IMR-90 (cell line): ENCODE measurements at regions not wholly inside any gene's neighbourhood (a gene's known extent, or its start where the extent isn't known, plus 50 kb on each side); places are given as distances from the start of the nearest gene placed in this dataset.

Experiments used
- ATAC-seq: fragments of 200-7000 bp; cut with Tn5 transposase; 2 replicates; pipeline ENCODE4 v1.9.1; 2020; ENCODE audit warnings: low read depth, mild to moderate bottlenecking, moderate library complexity
- BruUV-seq: library from RNA; stranded (reverse); fragments of 400-500 nt; replicated peaks from 2 replicates; lab custom pipeline; 2021; lab: Mats Ljungman, UMichigan
- CTCF ChIA-PET: fragments of 300-600 bp; formaldehyde crosslinking; extraction: SDS; loops from one replicate; lab custom pipeline; 2021; ENCODE audit warnings: antibody characterized with exemption; lab: Yijun Ruan, JAX
- POLR2A ChIA-PET: fragments of 300-600 bp; sonication (Branson Sonifier 250); formaldehyde crosslinking; loops from one replicate; lab custom pipeline; 2022; ENCODE audit warnings: antibody characterized with exemption; ENCODE audit not compliant: unreplicated experiment; lab: Charles Lee
- DNase-seq: peaks from one replicate; pipeline ENCODE4 v3.0.0; 2013
- H2AFZ ChIP-seq: replicated peaks from 2 replicates; pipeline ENCODE3; 2013; ENCODE audit warnings: low read length, mild to moderate bottlenecking; ENCODE audit not compliant: poor library complexity
- H2AK5ac ChIP-seq: 2 replicates; pipeline ENCODE4 v1.6.1; 2013; ENCODE audit warnings: low read depth, low read length, inconsistent platforms
- H2AK9ac ChIP-seq: replicated peaks from 2 replicates; pipeline ENCODE3; 2013; ENCODE audit warnings: mild to moderate bottlenecking, low read depth, low read length, moderate library complexity; ENCODE audit not compliant: poor library complexity
- H2BK120ac ChIP-seq: 2 replicates; pipeline ENCODE4 v1.6.1; 2013; ENCODE audit warnings: low read depth, low read length, inconsistent platforms
- H2BK15ac ChIP-seq: 3 replicates; pipeline ENCODE4 v1.6.1; 2013; ENCODE audit warnings: low read depth, low read length, inconsistent platforms
- H2BK20ac ChIP-seq: 2 replicates; pipeline ENCODE4 v1.6.1; 2013; ENCODE audit warnings: low read depth, mild to moderate bottlenecking, inconsistent platforms, low read length, moderate library complexity
- H2BK5ac ChIP-seq: 2 replicates; pipeline ENCODE4 v1.6.1; 2013; ENCODE audit warnings: mild to moderate bottlenecking, low read depth, low read length, inconsistent platforms; ENCODE audit not compliant: poor library complexity, severe bottlenecking
- H3K14ac ChIP-seq: replicated peaks from 2 replicates; pipeline ENCODE4 v1.6.1; 2013; ENCODE audit warnings: low read depth, low read length, inconsistent platforms
- H3K18ac ChIP-seq: 2 replicates; pipeline ENCODE4 v1.6.1; 2013; ENCODE audit warnings: low read depth, low read length, control low read depth
- H3K23ac ChIP-seq: 2 replicates; pipeline ENCODE4 v1.6.1; 2013; ENCODE audit warnings: low read depth, low read length, inconsistent platforms
- H3K27ac ChIP-seq: 2 replicates; pipeline ENCODE4 v1.5.1; 2013; ENCODE audit warnings: mild to moderate bottlenecking, control low read depth, low read length; ENCODE audit not compliant: insufficient read depth
- H3K27me3 ChIP-seq: 2 replicates; pipeline ENCODE4 v1.6.1; 2013; ENCODE audit warnings: low read length; ENCODE audit not compliant: control insufficient read depth, insufficient read depth
- H3K36me3 ChIP-seq: 2 replicates; pipeline ENCODE4 v1.6.1; 2013; ENCODE audit warnings: low read length, mixed read lengths; ENCODE audit not compliant: control insufficient read depth, insufficient read depth
- H3K4ac ChIP-seq: 2 replicates; pipeline ENCODE4 v1.6.1; 2013; ENCODE audit warnings: low read depth, low read length, inconsistent platforms
- H3K4me1 ChIP-seq: 2 replicates; pipeline ENCODE4 v1.6.1; 2013; ENCODE audit warnings: low read length, mixed read lengths; ENCODE audit not compliant: control insufficient read depth, insufficient read depth
- H3K4me2 ChIP-seq: 2 replicates; pipeline ENCODE4 v1.6.1; 2013; ENCODE audit warnings: low read depth, mild to moderate bottlenecking, control low read depth, low read length, moderate library complexity
- H3K4me3 ChIP-seq: 2 replicates; pipeline ENCODE4 v1.5.1; 2013; ENCODE audit warnings: low read depth, mild to moderate bottlenecking, control low read depth, low read length, moderate library complexity; ENCODE audit not compliant: insufficient read depth
- H3K56ac ChIP-seq: 2 replicates; pipeline ENCODE4 v1.6.1; 2013; ENCODE audit warnings: low read length, inconsistent platforms; ENCODE audit not compliant: insufficient read depth; ENCODE audit errors: extremely low read depth
- H3K79me1 ChIP-seq, 2 experiments: 2 replicates each; pipeline ENCODE4 v1.6.1; 2013; ENCODE audit warnings: low read length in 2 of 2, inconsistent platforms in 1 of 2, low read depth in 1 of 2
- H3K9ac ChIP-seq: 2 replicates; pipeline ENCODE4 v1.6.1; 2013; ENCODE audit warnings: low read depth, low read length, control low read depth
- H3K9me1 ChIP-seq: 2 replicates; pipeline ENCODE4 v1.6.1; 2013; ENCODE audit warnings: low read length, inconsistent platforms; ENCODE audit not compliant: insufficient read depth
- H3K9me3 ChIP-seq: 2 replicates; pipeline ENCODE4 v1.6.1; 2013; ENCODE audit warnings: low read length; ENCODE audit not compliant: control insufficient read depth, insufficient read depth
- H4K20me1 ChIP-seq: 2 replicates; pipeline ENCODE4 v1.6.1; 2013; ENCODE audit warnings: low read length, inconsistent platforms; ENCODE audit not compliant: insufficient read depth
- H4K5ac ChIP-seq: 2 replicates; pipeline ENCODE4 v1.6.1; 2013; ENCODE audit warnings: mild to moderate bottlenecking, low read depth, low read length, control low read depth
- H4K8ac ChIP-seq, 2 experiments: 2 replicates each; pipeline ENCODE4 v1.6.1; 2013; ENCODE audit warnings: low read depth in 2 of 2, low read length in 2 of 2, control low read depth in 1 of 2, inconsistent platforms in 1 of 2
- H4K91ac ChIP-seq: 2 replicates; pipeline ENCODE4 v1.6.1; 2013; ENCODE audit warnings: low read depth, low read length, inconsistent platforms; ENCODE audit not compliant: insufficient read depth
- MXI1 ChIP-seq: IDR thresholded peaks from 2 replicates; pipeline ENCODE4 v1.6.1; 2012; ENCODE audit warnings: low read depth, mild to moderate bottlenecking, low read length, moderate library complexity, borderline replicate concordance
- POLR2A ChIP-seq: IDR thresholded peaks from 2 replicates; pipeline ENCODE4 v1.6.1; 2012; ENCODE audit warnings: mild to moderate bottlenecking, low read depth, low read length
- RAD21 ChIP-seq: IDR thresholded peaks from 2 replicates; pipeline ENCODE4 v1.6.1; 2012; ENCODE audit warnings: low read length, improper control_type of control experiment
- WGBS, 2 experiments: methylation state at CpG; one replicate each; pipeline versions ENCODE4 v1.1.5 to v1.1.7; 2013; ENCODE audit warnings: missing lambda C conversion rate in 2 of 2; ENCODE audit not compliant: insufficient read length in 1 of 2; ENCODE audit errors: extremely low coverage in 2 of 2; 5-methylcytosine and 5-hydroxymethylcytosine counted together
- dilution Hi-C: fragments of 300-500 bp; cut with HindIII; formaldehyde crosslinking; loops from one replicate; pipeline ENCODE4 v1.14.3; 2018; ENCODE audit warnings: low sequenced_read_pairs; ENCODE audit not compliant: unreplicated experiment
- in situ Hi-C: fragments of 300-500 bp; cut with MboI; formaldehyde crosslinking; loops from 3 replicates; pipeline ENCODE4 v1.14.3; 2019; ENCODE audit warnings: low sequenced_read_pairs, inconsistent platforms, mixed read lengths
- intact Hi-C: fragments of 100-400 bp; cut with micrococcal nuclease; formaldehyde crosslinking; loops from 2 replicates; pipeline ENCODE4 v1.10.0; 2022

DNA sequence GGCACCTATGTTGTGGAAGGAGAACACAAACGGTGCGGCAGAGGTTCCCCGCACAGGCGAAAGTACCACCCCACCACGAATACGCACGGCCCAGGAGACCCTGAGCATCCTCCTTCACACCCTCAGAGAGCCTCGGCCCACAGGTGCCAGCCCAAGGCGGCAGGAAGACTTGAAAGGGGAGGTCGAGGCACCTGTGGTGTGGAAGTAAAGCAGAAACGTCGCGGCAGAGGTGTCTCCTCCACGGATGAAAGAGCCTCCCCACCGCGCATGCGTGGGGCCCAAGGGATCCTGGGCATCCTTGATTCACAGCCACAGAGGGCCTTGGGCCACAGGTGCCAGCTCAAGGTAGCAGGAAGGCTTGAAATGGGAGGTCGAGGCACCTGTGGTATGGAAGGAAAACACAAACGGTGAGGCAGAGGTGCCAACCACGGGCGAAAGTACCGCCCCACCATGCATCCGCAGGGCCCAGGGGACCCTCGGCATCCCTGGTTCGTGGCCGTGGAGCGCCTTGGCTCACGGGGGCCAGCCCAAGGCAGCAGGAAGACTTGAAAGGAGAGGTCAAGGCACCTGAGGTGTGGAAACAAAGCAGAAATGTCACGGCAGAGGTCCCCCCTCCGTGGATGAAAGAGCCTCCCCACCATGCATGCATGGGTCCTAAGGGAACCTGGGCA is 380.1 kb downstream of the ALG10 start:
- no peak overlapping the region for H4K5ac ChIP-seq
- H3K9ac ChIP-seq = no peak overlapping the region
- 44% methylated on average over 13 of the region's 30 CpGs; no CpG with 5 or more reads in 1 of the 2 experiments for WGBS, 2 experiments
- peaks cover 78% of the 10 kb centered on the region for H3K9me3 ChIP-seq
- no peak overlapping the region for H3K27ac ChIP-seq
- H4K8ac ChIP-seq = no peak overlapping the region
- ChIA-PET CTCF (no interaction called here), POLR2A (no interaction called here)
- ATAC-seq = no peak
- H3K79me1 ChIP-seq = no peaks in the 10 kb centered on the region
- H3K14ac ChIP-seq = no peak overlapping the region
- no peaks in the 10 kb centered on the region for H4K20me1 ChIP-seq
- no peak for DNase-seq
- BruUV-seq = no TSS peak
- no peaks in the 10 kb centered on the region for H3K27me3 ChIP-seq
- no peak overlapping the region for H3K23ac ChIP-seq
- no peak overlapping the region for H2BK15ac ChIP-seq
- intact Hi-C loops (no loop called here), dilution Hi-C loops (no loop called here), in situ Hi-C loops (no loop called here)
- H2AK5ac ChIP-seq = no peak overlapping the region
- H3K4me2 ChIP-seq = no peak overlapping the region
- H3K9me1 ChIP-seq = no peaks in the 10 kb centered on the region
- H2BK5ac ChIP-seq = no peak overlapping the region
- peak overlapping the region; percentile 43 for H2AFZ ChIP-seq
- no peak overlapping the region for H2BK120ac ChIP-seq
- no peak overlapping the region for H3K4me3 ChIP-seq
- H3K36me3 ChIP-seq = no peaks in the 10 kb centered on the region
- H3K18ac ChIP-seq = no peak overlapping the region
- H2BK20ac ChIP-seq = no peak overlapping the region
- no peaks in the 10 kb centered on the region for H3K4me1 ChIP-seq
- no peak overlapping the region for H4K91ac ChIP-seq
- H2AK9ac ChIP-seq = no peak overlapping the region
- TF ChIP-seq RAD21 (no peak), MXI1 (no peak), POLR2A (no peak)
- no peak overlapping the region for H3K56ac ChIP-seq
- no peak overlapping the region for H3K4ac ChIP-seq
